ENCODE measurements at regions not wholly inside any gene's neighbourhood (a gene's known extent, or its start where the extent isn't known, plus 50 kb on each side); places are given as distances from the start of the nearest gene placed in this dataset.

GRCh38 chr18:61714421-61714820 lies 178.4 kb downstream of the RNF152 start:
- TF ChIP-seq CTCF (IDR thresholded peaks at IDR 0.05), result no peak
- intact Hi-C loops (cut with micrococcal nuclease), result no loop called here
- H3K36me3 ChIP-seq (ENCODE audit: control insufficient read depth, insufficient read depth, low read length), result no peaks in the 10 kb centered on the region
- DNase-seq (no peak), ATAC-seq (no peak)
- no peak overlapping the region for H3K27ac ChIP-seq (ENCODE audit: low read length)
- Mint-ChIP-seq H3K27me3 (ENCODE audit: low read depth in 2 of 2) (peaks cover 0 to 12% of the 10 kb centered on the region in 2 donors), H3K4me1 (no peaks in the 10 kb centered on the region), H3K27ac (no peak overlapping the region), H3K9me3 (no peaks in the 10 kb centered on the region), H3K36me3 (no peaks in the 10 kb centered on the region), H3K4me3 (no peak overlapping the region)
- WGBS (ENCODE audit: insufficient coverage), result 100% methylated on average over 1 of the region's 1 CpG
- no peak overlapping the region for H3K4me3 ChIP-seq (ENCODE audit: low read length)
- no peaks in the 10 kb centered on the region for H3K4me1 ChIP-seq (ENCODE audit: control insufficient read depth, insufficient read depth, low read length)
- no peaks in the 10 kb centered on the region for H3K9me3 ChIP-seq (ENCODE audit: control insufficient read depth, insufficient read depth, low read length)
- no peaks in the 10 kb centered on the region for H3K27me3 ChIP-seq (ENCODE audit: control insufficient read depth, insufficient read depth, low read length)

GRCh38 chr18:61713502-61713901 lies 179.3 kb downstream of the RNF152 start:
- Mint-ChIP-seq H3K4me3 (no peak overlapping the region), H3K27ac (no peak overlapping the region), H3K36me3 (no peaks in the 10 kb centered on the region), H3K27me3 (ENCODE audit: low read depth in 2 of 2) (peaks cover 0 to 7% of the 10 kb centered on the region in 2 donors), H3K9me3 (no peaks in the 10 kb centered on the region), H3K4me1 (no peaks in the 10 kb centered on the region)
- H3K36me3 ChIP-seq (ENCODE audit: control insufficient read depth, insufficient read depth, low read length), result no peaks in the 10 kb centered on the region
- no peaks in the 10 kb centered on the region for H3K9me3 ChIP-seq (ENCODE audit: control insufficient read depth, insufficient read depth, low read length)
- no peaks in the 10 kb centered on the region for H3K4me1 ChIP-seq (ENCODE audit: control insufficient read depth, insufficient read depth, low read length)
- DNase-seq (no peak), ATAC-seq (no peak)
- H3K27me3 ChIP-seq (ENCODE audit: control insufficient read depth, insufficient read depth, low read length), result no peaks in the 10 kb centered on the region
- no peak for TF ChIP-seq CTCF (IDR thresholded peaks at IDR 0.05)
- no peak overlapping the region for H3K4me3 ChIP-seq (ENCODE audit: low read length)
- intact Hi-C loops (cut with micrococcal nuclease), result no loop called here
- H3K27ac ChIP-seq (ENCODE audit: low read length), result no peak overlapping the region

GRCh38 chr18:61710082-61710620 lies 182.7 kb downstream of the RNF152 start:
- intact Hi-C loops (cut with micrococcal nuclease), result no loop called here
- no peak overlapping the region for H3K4me3 ChIP-seq (ENCODE audit: low read length)
- no peak overlapping the region for H3K27ac ChIP-seq (ENCODE audit: low read length)
- Mint-ChIP-seq H3K27ac (no peak overlapping the region), H3K36me3 (no peaks in the 10 kb centered on the region), H3K4me3 (no peak overlapping the region), H3K4me1 (no peaks in the 10 kb centered on the region), H3K27me3 (ENCODE audit: low read depth in 2 of 2) (peaks cover 0 to 3% of the 10 kb centered on the region in 2 donors), H3K9me3 (no peaks in the 10 kb centered on the region)
- H3K36me3 ChIP-seq (ENCODE audit: control insufficient read depth, insufficient read depth, low read length), result no peaks in the 10 kb centered on the region
- H3K27me3 ChIP-seq (ENCODE audit: control insufficient read depth, insufficient read depth, low read length), result peaks cover 4% of the 10 kb centered on the region
- DNase-seq, result no peak
- WGBS (ENCODE audit: insufficient coverage), result 100% methylated on average over 1 of the region's 1 CpG
- no peaks in the 10 kb centered on the region for H3K9me3 ChIP-seq (ENCODE audit: control insufficient read depth, insufficient read depth, low read length)
- ATAC-seq, result no peak
- H3K4me1 ChIP-seq (ENCODE audit: control insufficient read depth, insufficient read depth, low read length), result no peaks in the 10 kb centered on the region
- TF ChIP-seq CTCF (IDR thresholded peaks at IDR 0.05), result no peak

- Mint-ChIP-seq H3K9me3 (no peaks in the 10 kb centered on the region), H3K4me3 (no peak overlapping the region), H3K4me1 (no peaks in the 10 kb centered on the region), H3K27ac (no peak overlapping the region), H3K27me3 (ENCODE audit: low read depth in 2 of 2) (peaks cover 0 to 8% of the 10 kb centered on the region in 2 donors), H3K36me3 (no peaks in the 10 kb centered on the region)
- no peaks in the 10 kb centered on the region for H3K4me1 ChIP-seq (ENCODE audit: control insufficient read depth, insufficient read depth, low read length)
- DNase-seq (no peak), ATAC-seq (no peak)
- intact Hi-C loops (cut with micrococcal nuclease), result no loop called here
- H3K9me3 ChIP-seq (ENCODE audit: control insufficient read depth, insufficient read depth, low read length), result no peaks in the 10 kb centered on the region
- no peaks in the 10 kb centered on the region for H3K36me3 ChIP-seq (ENCODE audit: control insufficient read depth, insufficient read depth, low read length)
- H3K4me3 ChIP-seq (ENCODE audit: low read length), result no peak overlapping the region
- WGBS (ENCODE audit: insufficient coverage), result 67% methylated on average over 3 of the region's 3 CpGs
- H3K27ac ChIP-seq (ENCODE audit: low read length), result no peak overlapping the region
- peaks cover 4% of the 10 kb centered on the region for H3K27me3 ChIP-seq (ENCODE audit: control insufficient read depth, insufficient read depth, low read length)
- no peak for TF ChIP-seq CTCF (IDR thresholded peaks at IDR 0.05)
Observed at GRCh38 chr18:61706276-61706915, 186.4 kb downstream of the RNF152 start.

All from natural killer cell (primary cell).